ENCODE measurements at regions not wholly inside any gene's neighbourhood (a gene's known extent, or its start where the extent isn't known, plus 50 kb on each side); places are given as distances from the start of the nearest gene placed in this dataset.
"Not testable (repeated sequence)": the region's sequence is repeated elsewhere in the genome, so short reads cannot be mapped to it uniquely, and the experiment has no call there.

- TF ChIP-seq CTCF (IDR thresholded peaks at IDR 0.05); POLR2A (IDR thresholded peaks at IDR 0.05); POLR2AphosphoS5 (IDR thresholded peaks at IDR 0.05); EP300 (IDR thresholded peaks at IDR 0.05; ENCODE audit: low read depth): not testable (repeated sequence)
These were observed 408.0 kb downstream of the FAM72C start for GRCh38 chr1:143563761-143564160.

Data from transverse colon (tissue), 4 donors.